Activated effector memory CD4-positive, alpha-beta T cell treated with anti-CD3 and anti-CD28 coated beads, Interleukin-2, amount 50 U/mL, for 16 hours (primary cell): ENCODE measurements at regions not wholly inside any gene's neighbourhood (a gene's known extent, or its start where the extent isn't known, plus 50 kb on each side); places are given as distances from the start of the nearest gene placed in this dataset.

ENCODE experiments used
- DNase-seq: peaks from one replicate; pipeline ENCODE4 v3.0.0-alpha.2; 2020

GRCh38 chr2:122447237-122447636, 691.8 kb downstream of the TSN start:
- DNase-seq, result no peak

GRCh38 chr2:122451040-122451439, 695.6 kb downstream of the TSN start:
- DNase-seq, result no peak

GRCh38 chr2:122451697-122452096, 696.2 kb downstream of the TSN start:
- DNase-seq, result no peak

- DNase-seq, result no peak
Measured at GRCh38 chr2:122469147-122469546, 713.7 kb downstream of the TSN start.

- DNase-seq, result no peak
Measured at GRCh38 chr2:122471753-122472152, 716.3 kb downstream of the TSN start.

- no peak for DNase-seq
Measured at GRCh38 chr2:122478117-122478516, 722.7 kb downstream of the TSN start.

- DNase-seq, result no peak
Measured at GRCh38 chr2:122478771-122479170, 723.3 kb downstream of the TSN start.

- no peak for DNase-seq
Measured at GRCh38 chr2:122480501-122481243, 725.2 kb downstream of the TSN start.

- no peak for DNase-seq
Measured at GRCh38 chr2:122481244-122481622, 725.8 kb downstream of the TSN start.

GRCh38 chr2:122481717-122482116, 726.3 kb downstream of the TSN start:
- no peak for DNase-seq

GRCh38 chr2:122486086-122486485, 730.6 kb downstream of the TSN start:
- no peak for DNase-seq

GRCh38 chr2:122486705-122487415, 731.4 kb downstream of the TSN start:
- DNase-seq, result no peak

GRCh38 chr2:122491011-122491410, 735.6 kb downstream of the TSN start:
- no peak for DNase-seq

- no peak for DNase-seq
Measured at GRCh38 chr2:122500316-122501105, 745.1 kb downstream of the TSN start.

- DNase-seq, result no peak
Measured at GRCh38 chr2:122506620-122507019, 751.2 kb downstream of the TSN start.

- DNase-seq, result no peak
Measured at GRCh38 chr2:122507261-122507660, 751.8 kb downstream of the TSN start.

GRCh38 chr2:122512091-122512490, 756.6 kb downstream of the TSN start:
- DNase-seq, result no peak

- DNase-seq, result no peak
Measured at GRCh38 chr2:122514451-122514996, 759.1 kb downstream of the TSN start.

GRCh38 chr2:122515731-122516290, 760.4 kb downstream of the TSN start:
- DNase-seq, result no peak

GRCh38 chr2:122516775-122517174, 761.3 kb downstream of the TSN start:
- DNase-seq, result no peak

- DNase-seq, result no peak
Measured at GRCh38 chr2:122519366-122519765, 763.9 kb downstream of the TSN start.

- DNase-seq, result no peak
Measured at GRCh38 chr2:122519821-122520611, 764.6 kb downstream of the TSN start.
